ENCODE measurements at regions not wholly inside any gene's neighbourhood (a gene's known extent, or its start where the extent isn't known, plus 50 kb on each side); places are given as distances from the start of the nearest gene placed in this dataset.

- DNase-seq: no peak
Observed at GRCh38 chr7:155181768-155182167, 111.6 kb downstream of the HTR5A start.

- DNase-seq: no peak
Observed at GRCh38 chr7:155182406-155182970, 112.4 kb downstream of the HTR5A start.

- DNase-seq: no peak
Observed at GRCh38 chr7:155183655-155184054, 113.5 kb downstream of the HTR5A start.

- DNase-seq: no peak
Observed at GRCh38 chr7:155184923-155185322, 112.8 kb upstream of the INSIG1 start.

GRCh38 chr7:155187061-155187785, 110.5 kb upstream of the INSIG1 start:
- no peak for DNase-seq

- DNase-seq: no peak
Observed at GRCh38 chr7:155188357-155188756, 109.3 kb upstream of the INSIG1 start.

- no peak for DNase-seq
Observed at GRCh38 chr7:155188821-155189581, 108.7 kb upstream of the INSIG1 start.

- DNase-seq: no peak
Observed at GRCh38 chr7:155189590-155189989, 108.1 kb upstream of the INSIG1 start.

GRCh38 chr7:155190688-155191087, 107.0 kb upstream of the INSIG1 start:
- DNase-seq: peak; percentile 70

GRCh38 chr7:155191137-155191536, 106.5 kb upstream of the INSIG1 start:
- DNase-seq: no peak

GRCh38 chr7:155191901-155192478, 105.7 kb upstream of the INSIG1 start:
- DNase-seq: no peak

- DNase-seq: no peak
Observed at GRCh38 chr7:155192961-155193640, 104.6 kb upstream of the INSIG1 start.

- DNase-seq: no peak
Observed at GRCh38 chr7:155193716-155194115, 104.0 kb upstream of the INSIG1 start.

- no peak for DNase-seq
Observed at GRCh38 chr7:155194382-155195140, 103.1 kb upstream of the INSIG1 start.

- DNase-seq: no peak
Observed at GRCh38 chr7:155195939-155196523, 101.6 kb upstream of the INSIG1 start.

- DNase-seq: no peak
Observed at GRCh38 chr7:155198196-155198892, 99.3 kb upstream of the INSIG1 start.

- peak; percentile 48 for DNase-seq
Observed at GRCh38 chr7:155198901-155199845, 98.5 kb upstream of the INSIG1 start.

GRCh38 chr7:155201325-155202087, 96.2 kb upstream of the INSIG1 start:
- DNase-seq: no peak

All from CD4-positive, alpha-beta T cell treated with Interleukin-6 for 4 hours (primary cell).